Right ventricle myocardium superior (tissue), 1 donor: ENCODE measurements at regions not wholly inside any gene's neighbourhood (a gene's known extent, or its start where the extent isn't known, plus 50 kb on each side); places are given as distances from the start of the nearest gene placed in this dataset.

Experiments used
- ATAC-seq: fragments of 200-7000 bp; cut with Tn5 transposase; one replicate; pipeline ENCODE4 v1.9.1; 2020; ENCODE audit warnings: mild to moderate bottlenecking; ENCODE audit not compliant: poor library complexity
- DNase-seq: peaks from one replicate; pipeline ENCODE4 v3.0.0-alpha.2; 2020
- intact Hi-C: fragments of 100-400 bp; cut with DNase I; formaldehyde crosslinking; loops from one replicate; pipeline ENCODE4 v1.11.2; 2022
- donor health status: DM: no; HTN: yes; CAD: no; lungs with severe emphysema.

DNA sequence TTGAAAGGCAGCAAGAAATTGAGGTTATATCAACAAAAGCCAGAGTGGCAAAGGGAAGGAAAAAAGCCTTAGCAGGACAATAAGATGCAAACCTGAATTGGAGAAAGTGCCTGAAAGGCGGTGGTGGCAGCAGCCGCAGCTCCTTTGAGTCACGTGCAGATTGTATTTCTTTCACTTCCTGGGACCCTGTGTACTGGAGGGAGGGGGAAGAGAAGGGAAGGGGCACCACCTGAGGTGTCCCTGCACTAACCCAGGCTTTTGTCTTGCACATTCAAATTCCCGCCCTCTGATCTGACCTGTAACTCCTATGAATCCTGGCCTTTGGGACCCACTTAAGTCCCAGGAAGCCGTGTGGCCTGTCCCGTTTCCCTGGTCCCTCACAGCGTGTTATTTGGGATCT is 326.1 kb upstream of the SKOR2 start:
- ATAC-seq = no peak
- intact Hi-C loops = no loop called here
- DNase-seq = no peak

DNA sequence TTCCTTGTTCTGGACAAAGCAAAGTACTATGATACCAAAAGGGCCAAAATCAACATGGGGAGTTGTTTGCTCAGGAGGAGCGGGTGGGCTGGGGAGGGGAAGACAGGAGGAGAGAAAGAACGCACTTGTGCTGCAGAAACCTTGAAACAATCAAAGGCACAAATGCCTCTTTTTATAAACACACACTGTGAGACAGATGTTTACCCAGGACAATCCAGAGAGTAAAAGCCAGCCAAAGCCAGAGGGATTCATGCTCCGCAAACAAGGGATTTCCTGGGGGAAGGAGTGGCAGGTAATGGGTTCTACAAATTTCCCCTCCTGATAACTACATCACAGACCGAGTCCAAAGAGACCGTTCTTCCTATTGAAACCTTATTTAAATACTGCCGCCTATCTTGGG is 323.5 kb upstream of the SKOR2 start:
- intact Hi-C loops = no loop called here
- no peak for ATAC-seq
- no peak for DNase-seq

DNA sequence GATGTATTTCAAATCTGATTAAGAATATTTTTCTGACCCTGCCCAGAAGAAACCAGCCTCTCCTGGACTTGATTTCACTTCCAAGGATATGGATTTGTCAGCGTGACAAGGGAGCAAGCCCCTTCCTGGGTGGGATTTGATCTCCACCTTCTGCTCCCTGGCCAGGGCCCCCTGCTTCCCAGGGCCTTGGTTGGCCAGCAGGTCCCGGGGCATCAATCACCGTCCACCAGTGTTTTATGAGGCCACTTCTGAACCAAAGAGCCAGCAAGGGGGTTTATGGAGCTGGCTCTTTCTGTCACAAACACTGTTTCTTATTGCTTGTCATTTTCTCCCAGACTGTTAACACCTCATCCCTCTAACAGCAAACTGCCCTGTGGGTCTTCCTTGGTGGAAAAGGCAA is 320.5 kb upstream of the SKOR2 start:
- no peak for ATAC-seq
- DNase-seq = no peak
- intact Hi-C loops = no loop called here

DNA sequence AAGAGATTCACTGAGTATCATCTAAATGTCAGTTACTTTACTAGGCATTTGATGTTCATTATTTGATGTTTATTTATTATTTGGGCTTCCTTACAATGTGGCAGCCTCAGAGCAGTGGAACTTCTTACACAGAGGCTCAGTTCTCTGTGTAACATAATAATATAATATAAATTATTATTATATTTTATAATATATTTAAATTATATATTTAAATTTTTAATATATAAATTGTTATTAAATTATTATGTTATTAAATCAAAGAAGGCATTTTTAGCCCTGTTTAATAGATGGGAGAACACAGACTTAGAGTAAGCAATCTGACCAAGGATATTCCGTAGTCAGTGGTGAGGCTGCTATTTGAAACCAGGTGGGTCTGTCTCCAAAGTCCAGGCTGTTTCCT is 315.3 kb upstream of the SKOR2 start:
- intact Hi-C loops = no loop called here
- ATAC-seq (no peak), DNase-seq (no peak)

DNA sequence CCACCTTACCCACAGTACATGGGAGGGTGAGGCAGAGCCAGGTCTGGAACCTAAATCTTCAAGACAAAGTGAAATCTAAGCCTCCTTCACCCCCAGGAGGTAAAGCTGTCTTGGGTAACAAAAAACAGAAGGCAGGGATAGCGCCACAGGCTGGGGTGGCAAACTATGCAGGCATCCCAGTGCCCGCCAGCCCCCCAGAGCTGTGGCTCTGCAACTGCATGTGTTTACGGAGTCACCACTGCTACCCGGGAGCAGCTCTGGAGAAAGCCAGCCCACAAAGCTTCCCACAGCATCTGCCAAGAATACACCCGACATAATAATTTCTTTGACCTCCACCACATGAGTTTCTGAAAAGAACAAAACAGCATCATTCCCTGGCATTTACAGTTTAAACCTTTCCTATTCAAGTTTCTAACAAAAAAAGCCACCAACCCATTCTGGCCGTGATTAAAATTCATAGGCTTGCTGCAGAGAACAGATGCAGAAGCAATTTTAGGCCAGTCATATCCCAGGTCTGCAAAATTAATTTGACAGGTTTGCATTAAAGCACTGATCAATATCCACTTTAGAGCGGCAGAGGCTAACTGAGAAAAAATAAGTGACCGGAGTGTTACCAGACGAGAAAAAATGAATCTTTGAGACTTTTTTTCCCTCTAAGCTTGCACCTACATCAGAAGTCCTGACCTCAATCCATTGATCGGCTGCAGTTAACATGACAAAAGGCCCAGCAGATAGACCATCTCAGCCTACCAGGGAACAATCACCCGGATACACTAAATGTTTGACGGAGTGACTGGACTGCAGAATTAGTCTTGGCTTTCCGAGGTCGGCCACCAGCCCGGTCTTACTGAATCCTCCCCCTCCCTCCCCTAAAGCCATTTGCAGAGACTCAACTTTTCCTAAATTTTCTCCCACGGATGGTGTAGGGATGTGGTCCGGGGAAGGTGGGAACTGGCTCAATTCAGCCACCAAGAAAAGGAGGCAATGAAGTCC is 309.6 kb upstream of the SKOR2 start:
- ATAC-seq (no peak), DNase-seq (no peak)
- intact Hi-C loops = no loop called here

DNA sequence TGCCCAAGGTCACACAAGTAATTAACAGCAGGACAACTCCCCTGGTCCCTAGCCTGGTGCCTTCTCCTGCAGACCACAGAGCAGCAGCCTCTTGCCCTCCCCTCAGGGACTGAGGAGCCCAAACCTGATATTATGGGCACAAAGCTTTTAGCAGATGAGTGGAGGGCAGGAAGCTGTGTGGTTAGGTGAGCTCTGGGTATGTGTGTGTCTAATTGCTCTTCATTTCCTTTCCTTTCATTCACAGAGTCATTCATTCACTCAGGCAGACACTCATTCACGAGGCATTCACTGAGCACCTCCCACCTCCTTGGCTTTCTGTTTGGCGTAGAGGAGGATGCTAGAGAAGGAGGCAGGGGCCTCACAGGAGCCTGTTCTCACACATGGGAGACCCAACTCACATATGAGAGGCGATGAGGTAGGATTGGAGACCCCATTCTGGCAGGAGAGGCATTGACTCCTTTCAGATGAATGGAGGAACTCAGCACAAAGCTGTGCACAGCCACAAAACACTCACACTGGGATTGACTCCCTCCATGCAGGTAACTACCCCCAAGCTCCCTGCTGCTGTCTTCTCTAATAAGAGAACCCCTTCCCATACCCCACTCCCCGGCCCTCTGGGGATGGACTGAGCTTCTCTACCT is 306.8 kb upstream of the SKOR2 start:
- DNase-seq (no peak), ATAC-seq (no peak)
- intact Hi-C loops = no loop called here

DNA sequence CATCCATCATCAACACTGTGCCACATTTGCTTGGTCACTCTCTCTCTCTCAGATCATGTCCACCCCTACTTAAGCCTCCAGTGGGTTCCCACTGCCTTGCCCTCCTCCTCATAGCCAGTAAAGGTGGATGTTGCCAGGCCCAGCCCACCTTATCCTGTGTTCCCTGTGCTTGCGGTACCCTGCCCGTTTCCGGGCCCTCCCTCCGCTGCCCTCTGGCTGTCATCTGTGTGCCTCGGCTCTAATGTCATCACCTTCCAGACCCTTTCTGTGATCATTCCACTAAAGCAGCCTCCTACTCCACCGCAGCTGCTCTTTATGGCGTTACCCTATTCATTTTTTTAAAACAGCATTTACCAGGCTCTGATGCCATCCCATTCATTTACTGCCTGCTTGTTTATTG is 305.7 kb upstream of the SKOR2 start:
- intact Hi-C loops = no loop called here
- ATAC-seq (no peak), DNase-seq (no peak)

DNA sequence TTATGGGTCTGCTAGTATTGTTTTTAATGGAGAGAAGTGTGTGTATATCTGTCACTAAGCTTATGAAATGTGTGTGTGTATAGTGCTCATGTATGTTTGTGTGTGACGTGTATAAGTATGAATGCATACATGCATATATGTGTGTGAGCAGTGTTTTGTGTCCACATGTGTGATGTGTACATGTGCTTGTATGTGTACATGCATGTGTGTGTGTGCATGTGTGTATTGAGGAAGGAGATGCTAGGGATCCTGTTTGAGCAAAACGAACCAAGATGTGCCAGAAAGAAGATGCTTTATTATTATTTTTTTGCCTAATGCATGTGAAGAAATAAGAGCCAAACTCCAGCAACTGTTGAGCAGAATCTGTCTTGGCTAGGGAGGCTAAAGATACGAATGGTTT is 301.3 kb upstream of the SKOR2 start:
- intact Hi-C loops = no loop called here
- no peak for DNase-seq
- ATAC-seq = no peak

DNA sequence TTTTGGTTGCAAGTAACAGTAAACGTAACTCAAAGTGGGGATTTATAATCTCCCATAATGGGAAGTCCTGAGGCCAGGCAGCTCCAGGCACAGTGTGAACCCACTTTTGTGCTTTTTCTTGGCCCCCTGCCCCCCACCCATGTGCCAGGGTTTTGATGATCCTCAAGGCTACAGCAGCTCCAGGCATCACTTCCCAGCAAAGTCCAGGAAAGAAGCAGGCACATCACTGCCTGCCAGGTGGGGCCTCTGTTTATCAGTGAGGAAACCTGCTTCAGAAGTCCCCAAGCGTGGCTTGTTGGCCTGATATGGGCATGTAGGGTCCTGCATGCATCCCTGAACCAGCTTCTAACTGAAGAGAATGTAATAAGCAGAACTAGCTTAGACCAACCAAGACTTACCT is 299.2 kb upstream of the SKOR2 start:
- DNase-seq = no peak
- intact Hi-C loops = no loop called here
- no peak for ATAC-seq

DNA sequence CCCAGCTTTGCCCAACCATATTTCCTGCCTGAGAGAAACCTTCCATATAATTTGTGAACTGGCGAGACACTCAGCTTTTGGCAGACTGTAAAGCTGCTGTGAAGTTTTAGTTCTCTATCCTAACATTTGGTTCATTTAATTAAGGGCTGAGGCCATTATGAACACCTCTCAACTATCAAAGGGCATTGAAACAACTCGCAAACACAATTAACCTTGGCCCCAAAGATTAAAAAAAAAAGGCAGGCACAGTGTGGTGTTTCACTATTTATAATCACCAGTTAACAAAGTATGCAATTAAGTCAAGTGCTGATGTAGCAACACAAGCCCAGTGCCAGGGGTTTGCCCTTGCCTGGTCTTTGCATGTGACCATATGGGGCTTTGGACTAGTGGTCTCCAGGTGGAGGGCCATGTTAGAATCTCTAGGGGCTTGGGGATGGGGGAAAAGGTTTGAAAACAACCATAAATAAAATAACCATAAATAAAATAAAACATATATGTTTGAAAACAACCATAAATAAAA is 297.6 kb upstream of the SKOR2 start:
- peak; percentile 82 for ATAC-seq
- no peak for DNase-seq
- intact Hi-C loops = no loop called here

DNA sequence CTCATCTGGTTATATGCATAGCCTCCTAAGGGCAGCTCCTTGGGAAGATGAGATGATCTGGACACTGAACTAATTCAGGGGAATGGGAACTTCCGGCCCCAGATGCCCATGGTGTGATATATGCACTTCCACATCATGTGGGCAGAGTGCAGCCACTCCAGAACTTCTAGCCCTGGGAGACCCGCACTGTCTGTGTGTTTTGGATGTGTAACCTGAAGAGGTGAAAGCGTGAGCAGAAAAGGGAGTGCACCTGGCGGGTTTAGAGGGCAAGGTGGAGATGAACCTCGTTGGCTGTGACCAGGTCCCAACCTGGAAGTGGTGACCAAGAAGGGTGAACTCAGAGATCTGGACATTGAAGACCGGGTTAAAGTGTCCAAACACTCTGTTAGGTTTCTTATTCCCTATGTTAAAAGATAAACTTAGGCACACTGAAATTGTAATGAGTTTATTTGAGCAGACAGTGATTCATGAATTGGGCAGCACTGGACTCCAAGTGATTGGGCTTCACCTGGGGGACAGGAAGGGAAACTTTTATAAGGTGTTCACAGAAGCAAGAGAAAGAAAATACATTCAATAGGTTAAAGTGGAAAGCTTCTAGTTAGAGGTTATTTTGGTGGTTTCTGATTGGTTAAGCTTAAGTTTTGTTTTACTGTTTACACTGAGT is 296.2 kb upstream of the SKOR2 start:
- ATAC-seq = no peak
- DNase-seq = no peak
- intact Hi-C loops = no loop called here

DNA sequence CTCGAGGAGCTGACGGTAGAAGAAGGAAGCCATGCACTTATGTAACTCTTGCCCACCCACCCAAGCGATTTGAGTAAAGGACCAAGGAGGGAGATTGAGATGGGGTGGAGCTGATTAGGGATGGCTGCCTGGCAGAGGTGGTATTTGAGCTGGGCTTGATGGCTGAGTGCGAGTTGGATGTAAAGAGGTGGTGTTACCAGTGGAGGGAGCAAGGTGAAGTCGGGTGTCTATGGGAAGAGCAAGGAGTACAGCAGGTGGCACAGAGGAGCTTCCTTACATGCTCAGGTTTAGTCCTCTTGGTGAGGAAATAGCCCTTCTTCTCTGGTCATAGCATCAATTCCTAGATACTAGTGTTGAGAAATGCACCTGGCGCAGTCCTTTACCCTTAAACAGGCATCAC is 294.2 kb upstream of the SKOR2 start:
- ATAC-seq = no peak
- DNase-seq = no peak
- intact Hi-C loops = no loop called here

DNA sequence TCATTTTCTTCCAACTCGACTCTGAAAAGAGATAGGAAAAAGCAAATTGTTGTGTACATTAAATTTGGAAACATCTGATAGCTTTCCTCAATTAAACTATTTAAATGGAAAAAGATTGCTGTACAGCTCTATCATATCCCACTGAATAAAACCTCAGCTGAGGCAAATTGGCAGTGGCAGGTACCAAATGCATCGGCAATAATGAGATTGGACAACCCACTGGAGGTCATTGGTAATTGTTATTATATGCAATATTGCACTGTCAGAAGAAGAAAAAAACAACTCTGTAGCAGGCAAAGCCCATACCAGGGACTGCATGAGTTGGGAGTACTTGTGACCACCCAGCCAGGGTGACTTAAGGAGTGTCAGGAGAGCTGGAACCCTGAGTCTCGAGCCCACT is 291.6 kb upstream of the SKOR2 start:
- ATAC-seq (no peak), DNase-seq (no peak)
- intact Hi-C loops = no loop called here

DNA sequence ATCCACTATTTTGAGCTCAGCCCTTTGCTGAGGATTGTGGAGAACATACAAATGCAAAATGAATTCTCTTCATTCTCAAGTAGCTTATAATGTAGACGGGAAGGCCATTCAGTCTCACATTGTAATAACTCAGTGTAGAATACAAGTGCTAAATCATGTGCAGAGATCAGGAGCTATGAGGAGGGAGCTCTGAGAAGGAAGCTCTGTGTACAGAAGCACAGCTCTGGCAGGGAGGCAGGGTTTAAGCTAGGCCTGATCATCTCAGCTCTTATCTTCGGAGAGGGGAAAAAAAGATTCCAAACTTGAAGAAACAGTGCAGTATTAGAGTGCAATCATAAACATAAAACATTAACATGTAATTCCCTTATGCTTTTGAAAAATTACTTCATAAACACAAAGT is 291.1 kb upstream of the SKOR2 start:
- ATAC-seq (no peak), DNase-seq (no peak)
- intact Hi-C loops = no loop called here

DNA sequence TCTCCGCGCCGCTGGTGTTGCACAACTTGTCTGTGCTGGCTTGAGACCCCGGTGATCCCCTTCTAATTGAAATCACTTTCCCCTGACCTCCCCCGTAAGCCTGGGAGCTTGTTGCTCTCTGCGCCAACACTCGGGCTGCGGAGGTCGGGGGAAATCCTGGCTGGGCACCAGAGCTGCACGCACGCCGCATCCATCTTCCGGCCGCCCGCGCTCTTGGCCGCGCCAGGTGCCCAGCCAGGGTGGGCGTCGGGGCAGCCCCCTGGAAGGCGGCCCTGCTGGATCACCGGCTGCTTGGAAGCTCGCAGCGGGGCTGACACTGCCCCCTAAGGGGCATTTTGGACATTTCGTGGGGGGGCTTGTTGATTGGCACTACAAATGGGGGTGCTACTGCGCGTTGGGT is 280.3 kb upstream of the SKOR2 start:
- no peak for ATAC-seq
- intact Hi-C loops = no loop called here
- DNase-seq = no peak

DNA sequence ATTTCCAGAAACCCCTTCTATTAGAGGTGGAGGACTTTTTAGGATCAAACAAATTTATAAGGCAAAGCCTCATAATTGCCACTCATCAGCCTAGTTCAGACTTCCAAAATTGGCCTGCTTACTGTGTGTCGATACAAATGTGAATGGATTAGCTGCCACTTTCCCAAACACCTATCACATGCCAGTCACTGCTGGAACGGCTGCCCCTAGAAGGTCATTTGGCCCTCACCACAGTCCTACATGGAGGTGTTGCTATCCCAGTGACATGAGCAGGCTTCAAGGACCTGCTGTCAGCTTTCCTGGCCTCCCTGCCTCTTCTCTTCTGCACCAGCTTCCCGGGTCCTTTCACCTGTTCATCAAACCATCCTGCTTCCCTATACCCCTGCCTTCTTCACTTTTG is 279.2 kb upstream of the SKOR2 start:
- intact Hi-C loops = no loop called here
- ATAC-seq = no peak
- no peak for DNase-seq

DNA sequence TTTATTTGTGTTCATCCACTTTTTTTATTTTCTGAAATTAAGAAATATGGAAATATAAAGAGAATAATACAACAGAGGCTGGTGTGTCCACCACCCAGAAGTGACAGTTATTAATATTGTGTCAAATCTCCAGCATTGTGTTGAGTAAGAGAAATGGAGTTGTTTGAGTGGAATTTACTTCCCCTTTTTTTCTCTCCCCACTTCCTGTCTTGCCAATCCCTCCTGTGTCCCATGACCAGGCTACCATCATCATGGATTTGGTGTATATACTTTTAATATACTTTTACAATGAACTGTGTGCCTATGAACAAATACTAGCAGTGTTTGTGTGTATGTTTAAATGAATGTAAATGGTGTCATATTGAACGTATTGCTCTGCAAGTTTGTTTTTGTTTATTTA is 276.9 kb upstream of the SKOR2 start:
- intact Hi-C loops = no loop called here
- no peak for ATAC-seq
- DNase-seq = no peak

DNA sequence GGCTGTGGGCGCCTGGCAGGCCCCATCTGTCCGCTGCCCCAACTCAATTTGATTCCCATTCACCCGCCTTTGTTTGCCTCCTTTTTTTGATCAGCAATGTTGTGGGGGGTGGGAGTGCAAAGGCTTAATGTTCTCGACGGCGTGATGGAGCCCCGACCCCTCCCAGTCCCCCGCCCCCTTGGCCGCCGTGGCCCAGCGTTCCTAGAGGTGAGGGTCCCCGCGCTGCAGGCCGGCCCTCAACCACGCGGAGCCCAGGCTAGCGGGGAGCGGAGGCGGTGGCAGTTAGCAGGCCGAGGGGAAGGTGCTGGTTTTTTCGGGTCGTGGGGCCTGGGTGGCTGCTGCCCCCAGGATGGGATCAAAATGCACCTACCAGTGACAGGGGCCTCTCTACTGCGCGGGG is 274.7 kb upstream of the SKOR2 start:
- no peak for ATAC-seq
- DNase-seq = no peak
- intact Hi-C loops = no loop called here

DNA sequence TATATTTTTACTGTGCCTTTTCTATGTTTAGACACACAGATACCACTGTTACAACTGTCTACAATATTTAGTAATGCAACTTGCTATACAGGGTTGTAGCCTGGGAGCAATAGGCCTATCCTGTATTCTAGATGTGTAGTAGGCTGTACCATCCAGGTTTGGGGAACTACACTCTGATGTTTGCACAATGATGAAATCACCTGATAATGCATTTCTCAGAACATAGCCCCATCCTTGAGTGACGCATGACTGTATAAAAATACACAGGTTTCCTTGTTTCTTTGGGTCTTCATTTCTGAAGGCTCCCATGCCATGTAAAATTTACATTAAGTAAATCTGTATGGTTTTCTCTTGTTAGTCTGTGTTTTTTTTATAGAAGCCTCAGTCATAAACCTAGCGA is 270.9 kb upstream of the SKOR2 start:
- no peak for ATAC-seq
- intact Hi-C loops = no loop called here
- DNase-seq = no peak

DNA sequence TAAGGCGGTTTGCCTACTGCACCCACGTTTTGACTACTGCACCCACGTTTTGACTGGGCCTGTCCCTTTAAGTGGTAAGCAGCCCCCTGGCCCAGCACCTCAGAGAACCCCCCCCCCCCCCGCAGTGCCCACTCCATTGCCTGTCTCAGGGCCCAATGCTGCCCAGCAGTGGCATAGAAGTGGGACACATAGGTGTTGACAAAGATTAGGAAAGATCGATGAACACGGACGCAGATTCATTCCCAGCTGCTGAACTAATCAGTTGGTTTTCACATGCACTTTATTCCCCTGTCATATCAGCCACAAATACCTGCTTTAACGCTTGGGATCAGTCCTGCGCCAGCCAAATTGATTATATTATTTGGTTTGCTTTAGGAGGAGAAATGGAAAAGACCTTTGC is 268.8 kb upstream of the SKOR2 start:
- intact Hi-C loops = no loop called here
- ATAC-seq = no peak
- DNase-seq = no peak
